Gastroesophageal sphincter (tissue), 3 donors: ENCODE measurements at regions not wholly inside any gene's neighbourhood (a gene's known extent, or its start where the extent isn't known, plus 50 kb on each side); places are given as distances from the start of the nearest gene placed in this dataset.

ENCODE experiments used
- EP300 ChIP-seq: sonication (generic); formaldehyde crosslinking; IDR thresholded peaks from one replicate; pipeline ENCODE4 v1.6.1; 2017; ENCODE audit warnings: antibody characterized with exemption, mild to moderate bottlenecking
- TF ChIP-seq, protein P1 (sequence below), 4 experiments: fragments of 200-600 bp in 2 of 4; fragments of 450-650 bp in 2 of 4; sonication (generic) in 1 of 4; IDR thresholded peaks; one replicate each; pipeline ENCODE4 v1.5.1; 2017 to 2019; ENCODE audit warnings: antibody characterized with exemption in 4 of 4, mild to moderate bottlenecking in 2 of 4, moderate library complexity in 2 of 4

DNA sequence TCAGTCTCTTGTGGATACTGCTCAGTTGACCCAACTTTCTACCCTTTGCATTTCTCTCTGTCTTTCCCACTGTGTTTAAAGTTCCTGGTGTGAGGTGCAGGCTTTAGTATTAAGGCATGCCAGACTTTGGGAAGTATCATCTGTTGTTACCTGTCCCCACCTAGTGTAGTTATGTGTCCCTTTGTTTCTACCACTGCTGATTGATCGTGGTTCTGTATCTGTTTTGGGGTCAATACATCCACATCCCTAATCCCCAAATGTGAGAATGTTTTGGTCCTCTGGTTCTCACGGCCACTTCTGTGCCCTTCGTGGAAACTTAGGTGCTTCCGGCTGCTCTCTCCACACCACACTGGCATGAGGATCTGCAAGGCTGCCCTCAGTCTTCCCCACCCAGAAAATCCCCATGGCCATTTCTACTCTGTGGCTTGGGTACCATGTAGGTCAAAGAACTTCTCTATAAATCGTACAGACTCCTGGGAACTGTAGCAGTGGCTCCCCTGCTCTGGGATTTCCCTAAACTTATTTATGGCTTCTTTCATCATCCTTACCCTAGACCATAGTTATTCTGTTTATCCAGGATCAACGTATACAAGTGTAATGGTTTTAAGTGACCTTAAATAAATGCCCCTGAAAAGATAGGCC is 443.2 kb downstream of the XYLT1 start:
- TF ChIP-seq, protein P1, sequence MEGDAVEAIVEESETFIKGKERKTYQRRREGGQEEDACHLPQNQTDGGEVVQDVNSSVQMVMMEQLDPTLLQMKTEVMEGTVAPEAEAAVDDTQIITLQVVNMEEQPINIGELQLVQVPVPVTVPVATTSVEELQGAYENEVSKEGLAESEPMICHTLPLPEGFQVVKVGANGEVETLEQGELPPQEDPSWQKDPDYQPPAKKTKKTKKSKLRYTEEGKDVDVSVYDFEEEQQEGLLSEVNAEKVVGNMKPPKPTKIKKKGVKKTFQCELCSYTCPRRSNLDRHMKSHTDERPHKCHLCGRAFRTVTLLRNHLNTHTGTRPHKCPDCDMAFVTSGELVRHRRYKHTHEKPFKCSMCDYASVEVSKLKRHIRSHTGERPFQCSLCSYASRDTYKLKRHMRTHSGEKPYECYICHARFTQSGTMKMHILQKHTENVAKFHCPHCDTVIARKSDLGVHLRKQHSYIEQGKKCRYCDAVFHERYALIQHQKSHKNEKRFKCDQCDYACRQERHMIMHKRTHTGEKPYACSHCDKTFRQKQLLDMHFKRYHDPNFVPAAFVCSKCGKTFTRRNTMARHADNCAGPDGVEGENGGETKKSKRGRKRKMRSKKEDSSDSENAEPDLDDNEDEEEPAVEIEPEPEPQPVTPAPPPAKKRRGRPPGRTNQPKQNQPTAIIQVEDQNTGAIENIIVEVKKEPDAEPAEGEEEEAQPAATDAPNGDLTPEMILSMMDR (IDR thresholded peaks at IDR 0.05), result no peak
- TF ChIP-seq EP300, result no peak
